Endothelial cell of umbilical vein (primary cell): ENCODE measurements at regions not wholly inside any gene's neighbourhood (a gene's known extent, or its start where the extent isn't known, plus 50 kb on each side); places are given as distances from the start of the nearest gene placed in this dataset.

Experiments
- BruUV-seq: library from RNA; stranded (reverse); fragments of 400-500 nt; replicated peaks from 2 replicates; lab custom pipeline; 2021; lab: Mats Ljungman, UMichigan
- CTCF ChIA-PET: fragments of 300-600, 350-600 bp; sonication (Branson Sonifier 250); formaldehyde crosslinking; loops from one replicate; lab custom pipeline; 2021; ENCODE audit warnings: antibody characterized with exemption, inconsistent platforms; lab: Charles Lee
- POLR2A ChIA-PET: fragments of 300-600, 350-600 bp; sonication (Branson Sonifier 250); formaldehyde crosslinking; loops from one replicate; lab custom pipeline; 2021; ENCODE audit warnings: antibody characterized with exemption, inconsistent platforms; lab: Charles Lee
- DNase-seq: peaks from one replicate; pipeline ENCODE4 v3.0.0-alpha.2; 2011; ENCODE audit warnings: low read depth, low spot score
- FAIRE-seq: peaks from 2 replicates; lab custom pipeline; 2011; peaks lifted over from hg19 to GRCh38; lab: Jason Lieb, UNC
- H2AFZ ChIP-seq: 2 replicates; pipeline ENCODE4 v1.6.0; 2012; ENCODE audit warnings: low read depth, low read length, control low read depth, inconsistent platforms
- H3K27ac ChIP-seq: 2 replicates; pipeline ENCODE4 v1.5.1; 2011; ENCODE audit warnings: low read depth, mild to moderate bottlenecking, control low read depth, low read length, moderate library complexity; ENCODE audit not compliant: insufficient read depth
- H3K27me3 ChIP-seq, 2 experiments: 2 replicates each; pipeline versions ENCODE4 v1.6.0 to v1.6.1; 2011; ENCODE audit warnings: low read length in 2 of 2, mixed read lengths in 1 of 2; ENCODE audit not compliant: control insufficient read depth in 2 of 2, insufficient read depth in 2 of 2
- H3K36me3 ChIP-seq, 2 experiments: 2 replicates in 1 of 2; 3 replicates in 1 of 2; pipeline ENCODE4 v1.5.1; 2011; ENCODE audit warnings: low read length in 2 of 2, mild to moderate bottlenecking in 1 of 2, moderate library complexity in 1 of 2; ENCODE audit not compliant: control insufficient read depth in 2 of 2, insufficient read depth in 2 of 2; ENCODE audit errors: extremely low read depth in 1 of 2
- H3K4me1 ChIP-seq: 3 replicates; pipeline ENCODE4 v1.5.1; 2011; ENCODE audit warnings: mild to moderate bottlenecking, low read length; ENCODE audit not compliant: control insufficient read depth, insufficient read depth; ENCODE audit errors: extremely low read depth
- H3K4me2 ChIP-seq: 2 replicates; pipeline ENCODE4 v1.6.1; 2011; ENCODE audit warnings: low read length, control low read depth, mixed read lengths; ENCODE audit not compliant: insufficient read depth
- H3K4me3 ChIP-seq, 3 experiments: fragments of 200-600 bp in 1 of 3; sonication (generic), shearing (Covaris generic) in 1 of 3; replicated peaks in 1 of 3; 2 replicates each; pipeline ENCODE4 v1.5.1; 2011 to 2016; ENCODE audit warnings: control low read depth in 3 of 3, low read length in 3 of 3, mild to moderate bottlenecking in 2 of 3, inconsistent platforms in 1 of 3, low read depth in 1 of 3, moderate library complexity in 1 of 3; ENCODE audit not compliant: insufficient read depth in 1 of 3
- H3K79me2 ChIP-seq: 2 replicates; pipeline ENCODE4 v1.6.0; 2012; ENCODE audit warnings: low read length, inconsistent platforms; ENCODE audit not compliant: control insufficient read depth, insufficient read depth
- H3K9ac ChIP-seq: replicated peaks from 2 replicates; pipeline ENCODE3; 2011; ENCODE audit warnings: low read length, control low read depth; ENCODE audit not compliant: insufficient read depth; ENCODE audit errors: extremely low read depth
- H3K9me1 ChIP-seq: replicated peaks from 3 replicates; pipeline ENCODE4 v1.6.0; 2011; ENCODE audit warnings: mild to moderate bottlenecking, low read length; ENCODE audit not compliant: control insufficient read depth, insufficient read depth; ENCODE audit errors: extremely low read depth
- H3K9me3 ChIP-seq: replicated peaks from 2 replicates; pipeline ENCODE4 v1.5.1; 2012; ENCODE audit warnings: low read length, inconsistent platforms; ENCODE audit not compliant: control insufficient read depth, insufficient read depth
- H4K20me1 ChIP-seq: replicated peaks from 2 replicates; pipeline ENCODE3; 2011; ENCODE audit warnings: mild to moderate bottlenecking, low read length; ENCODE audit not compliant: control insufficient read depth, insufficient read depth; ENCODE audit errors: extremely low read depth
- EZH2 ChIP-seq: IDR thresholded peaks from 2 replicates; pipeline ENCODE4 v1.6.1; 2012; ENCODE audit warnings: borderline replicate concordance, low read depth, mild to moderate bottlenecking, moderate library complexity, low read length, inconsistent platforms; ENCODE audit not compliant: severe bottlenecking
- FOS ChIP-seq: IDR thresholded peaks from 2 replicates; pipeline ENCODE4 v1.6.1; 2011; ENCODE audit warnings: mild to moderate bottlenecking, low read length, moderate library complexity, borderline replicate concordance; ENCODE audit not compliant: insufficient read depth
- GATA2 ChIP-seq: IDR thresholded peaks from 2 replicates; pipeline ENCODE4 v1.7.0; 2011; ENCODE audit warnings: low read depth, mild to moderate bottlenecking, moderate library complexity, mixed read lengths, low read length; ENCODE audit not compliant: insufficient read length, insufficient read depth
- POLR2A ChIP-seq: IDR thresholded peaks from 2 replicates; pipeline ENCODE4 v1.6.1; 2012; ENCODE audit warnings: low read depth, mild to moderate bottlenecking, control low read depth, low read length
- POLR2AphosphoS5 ChIP-seq: IDR thresholded peaks from 2 replicates; pipeline ENCODE4 v1.6.1; 2012; ENCODE audit warnings: low read depth, mild to moderate bottlenecking, control low read depth, low read length, moderate library complexity; ENCODE audit not compliant: insufficient read depth
- dilution Hi-C: fragments of 300-500 bp; cut with MboI; formaldehyde crosslinking; loops from one replicate; pipeline ENCODE4 v1.15.0; 2019; ENCODE audit warnings: low sequenced_read_pairs; ENCODE audit not compliant: extremely low pct_ligation_motif_present
- intact Hi-C: fragments of 100-400 bp; cut with micrococcal nuclease; formaldehyde crosslinking; loops from one replicate; pipeline ENCODE4 v1.10.0; 2022
- TF ChIP-seq, protein P1 (sequence below), 2 donors: IDR thresholded peaks; 1 replicate in 1 of 2; 2 replicates in 1 of 2; pipeline ENCODE4 v1.5.1; 2011; ENCODE audit warnings: low read length in 2 of 2, mild to moderate bottlenecking in 2 of 2, moderate library complexity in 2 of 2, control low read depth in 1 of 2, inconsistent platforms in 1 of 2, low read depth in 1 of 2; ENCODE audit not compliant: insufficient read depth in 1 of 2; ENCODE audit errors: extremely low read depth in 1 of 2
- TF ChIP-seq, protein P2 (sequence below): IDR thresholded peaks from 2 replicates; pipeline ENCODE4 v1.6.1; 2011; ENCODE audit not compliant: insufficient read depth, insufficient read length

DNA sequence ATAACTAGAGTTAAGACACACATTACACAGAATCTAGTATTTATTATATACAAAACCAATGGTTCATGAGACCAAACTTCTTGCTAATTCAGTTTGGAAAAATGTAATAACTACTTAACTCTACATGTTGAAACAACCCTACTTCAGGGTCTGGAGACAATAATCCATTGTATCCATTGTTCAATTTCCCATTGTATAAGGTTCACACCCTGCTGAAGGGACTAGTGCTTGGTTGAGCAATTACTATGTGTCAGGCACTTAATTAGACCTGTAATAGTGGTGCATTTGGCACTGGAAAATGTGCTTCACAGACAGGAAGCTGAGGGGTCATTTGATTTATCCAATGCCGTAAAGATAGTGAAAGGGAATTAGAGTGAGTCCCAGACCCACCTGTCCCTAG, 114.3 kb upstream of the PAPPA start:
- Histone ChIP-seq H2AFZ (no peak overlapping the region), H3K4me3 (no peak overlapping the region), H3K4me1 (no peaks in the 10 kb centered on the region), H3K9me3 (peaks cover 2% of the 10 kb centered on the region), H3K79me2 (no peaks in the 10 kb centered on the region), H4K20me1 (no peaks in the 10 kb centered on the region), H3K9me1 (no peaks in the 10 kb centered on the region), H3K36me3 (no peaks in the 10 kb centered on the region), H3K27ac (no peak overlapping the region), H3K27me3 (no peaks in the 10 kb centered on the region), H3K9ac (no peak overlapping the region), H3K4me2 (no peak overlapping the region)
- FAIRE-seq = no peak
- CTCF ChIA-PET = no interaction called here
- intact Hi-C loops = no loop called here
- dilution Hi-C loops = no loop called here
- BruUV-seq = no TSS peak
- DNase-seq = no peak
- TF ChIP-seq, protein P1, sequence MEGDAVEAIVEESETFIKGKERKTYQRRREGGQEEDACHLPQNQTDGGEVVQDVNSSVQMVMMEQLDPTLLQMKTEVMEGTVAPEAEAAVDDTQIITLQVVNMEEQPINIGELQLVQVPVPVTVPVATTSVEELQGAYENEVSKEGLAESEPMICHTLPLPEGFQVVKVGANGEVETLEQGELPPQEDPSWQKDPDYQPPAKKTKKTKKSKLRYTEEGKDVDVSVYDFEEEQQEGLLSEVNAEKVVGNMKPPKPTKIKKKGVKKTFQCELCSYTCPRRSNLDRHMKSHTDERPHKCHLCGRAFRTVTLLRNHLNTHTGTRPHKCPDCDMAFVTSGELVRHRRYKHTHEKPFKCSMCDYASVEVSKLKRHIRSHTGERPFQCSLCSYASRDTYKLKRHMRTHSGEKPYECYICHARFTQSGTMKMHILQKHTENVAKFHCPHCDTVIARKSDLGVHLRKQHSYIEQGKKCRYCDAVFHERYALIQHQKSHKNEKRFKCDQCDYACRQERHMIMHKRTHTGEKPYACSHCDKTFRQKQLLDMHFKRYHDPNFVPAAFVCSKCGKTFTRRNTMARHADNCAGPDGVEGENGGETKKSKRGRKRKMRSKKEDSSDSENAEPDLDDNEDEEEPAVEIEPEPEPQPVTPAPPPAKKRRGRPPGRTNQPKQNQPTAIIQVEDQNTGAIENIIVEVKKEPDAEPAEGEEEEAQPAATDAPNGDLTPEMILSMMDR (IDR thresholded peaks at IDR 0.05; ENCODE audit: extremely low read depth in 1 of 2, insufficient read depth in 1 of 2, low read depth in 1 of 2, low read length in 2 of 2) = no peak
- no peak for TF ChIP-seq POLR2AphosphoS5
- no peak for TF ChIP-seq GATA2
- TF ChIP-seq, protein P2, sequence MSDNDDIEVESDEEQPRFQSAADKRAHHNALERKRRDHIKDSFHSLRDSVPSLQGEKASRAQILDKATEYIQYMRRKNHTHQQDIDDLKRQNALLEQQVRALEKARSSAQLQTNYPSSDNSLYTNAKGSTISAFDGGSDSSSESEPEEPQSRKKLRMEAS = no peak
- TF ChIP-seq FOS = no peak
- no peak for TF ChIP-seq EZH2
- TF ChIP-seq POLR2A = no peak
- POLR2A ChIA-PET = no interaction called here
